MCF 10A (cell line): ENCODE measurements at regions not wholly inside any gene's neighbourhood (a gene's known extent, or its start where the extent isn't known, plus 50 kb on each side); places are given as distances from the start of the nearest gene placed in this dataset.

Experiments
- BruUV-seq: library from RNA; stranded (reverse); fragments of 400-500 nt; replicated peaks from 2 replicates; lab custom pipeline; 2021; lab: Mats Ljungman, UMichigan
- CTCF ChIA-PET: fragments of 300-600 bp; sonication (Branson Sonifier 250); formaldehyde crosslinking; extraction: SDS; loops from one replicate; lab custom pipeline; 2021; ENCODE audit warnings: antibody characterized with exemption, inconsistent platforms; lab: Yijun Ruan, JAX
- POLR2A ChIA-PET: fragments of 300-600, 350-650 bp; sonication (Branson Sonifier 250); formaldehyde crosslinking; extraction: SDS; loops from one replicate; lab custom pipeline; 2020; ENCODE audit warnings: antibody characterized with exemption, inconsistent platforms; lab: Yijun Ruan, JAX
- DNase-seq: peaks from one replicate; pipeline ENCODE4 v3.0.0-alpha.2; 2018; ENCODE audit not compliant: unreplicated experiment
- H3K27ac Mint-ChIP-seq: one replicate; pipeline ENCODE4 v1.8.0; 2022; ENCODE audit warnings: mild to moderate bottlenecking, low read depth, mixed read lengths; ENCODE audit not compliant: unreplicated experiment
- H3K27me3 Mint-ChIP-seq: one replicate; pipeline ENCODE4 v1.8.0; 2022; ENCODE audit warnings: mixed read lengths; ENCODE audit not compliant: insufficient read depth, unreplicated experiment
- H3K36me3 Mint-ChIP-seq: one replicate; pipeline ENCODE4 v1.8.0; 2022; ENCODE audit warnings: mild to moderate bottlenecking, moderate library complexity, mixed read lengths; ENCODE audit not compliant: insufficient read depth, unreplicated experiment
- H3K4me1 Mint-ChIP-seq: one replicate; pipeline ENCODE4 v1.8.0; 2022; ENCODE audit warnings: mixed read lengths; ENCODE audit not compliant: insufficient read depth, unreplicated experiment
- H3K4me3 Mint-ChIP-seq: one replicate; pipeline ENCODE4 v1.8.0; 2022; ENCODE audit warnings: mild to moderate bottlenecking, moderate library complexity, mixed read lengths; ENCODE audit not compliant: unreplicated experiment
- H3K9me3 Mint-ChIP-seq: one replicate; pipeline ENCODE4 v1.8.0; 2022; ENCODE audit warnings: mixed read lengths; ENCODE audit not compliant: unreplicated experiment
- CTCF ChIP-seq: fragments of 200-600 bp; IDR thresholded peaks from one replicate; pipeline ENCODE4 v1.8.0; 2022; ENCODE audit warnings: antibody characterized with exemption, mild to moderate bottlenecking; ENCODE audit not compliant: unreplicated experiment
- intact Hi-C: fragments of 100-400 bp; cut with micrococcal nuclease; formaldehyde crosslinking; loops from 2 replicates; pipeline ENCODE4 v1.14.1; 2022

GRCh38 chr10:84900141-84900540 lies 571.8 kb downstream of the CCSER2 start:
- no TSS peak for BruUV-seq
- Mint-ChIP-seq H3K27ac (no peak overlapping the region), H3K4me3 (no peak overlapping the region), H3K4me1 (no peaks in the 10 kb centered on the region), H3K36me3 (no peaks in the 10 kb centered on the region), H3K9me3 (peaks cover 26% of the 10 kb centered on the region), H3K27me3 (no peaks in the 10 kb centered on the region)
- no peak for DNase-seq
- ChIA-PET CTCF (no interaction called here), POLR2A (no interaction called here)
- no peak for TF ChIP-seq CTCF
- intact Hi-C loops = no loop called here

DNA sequence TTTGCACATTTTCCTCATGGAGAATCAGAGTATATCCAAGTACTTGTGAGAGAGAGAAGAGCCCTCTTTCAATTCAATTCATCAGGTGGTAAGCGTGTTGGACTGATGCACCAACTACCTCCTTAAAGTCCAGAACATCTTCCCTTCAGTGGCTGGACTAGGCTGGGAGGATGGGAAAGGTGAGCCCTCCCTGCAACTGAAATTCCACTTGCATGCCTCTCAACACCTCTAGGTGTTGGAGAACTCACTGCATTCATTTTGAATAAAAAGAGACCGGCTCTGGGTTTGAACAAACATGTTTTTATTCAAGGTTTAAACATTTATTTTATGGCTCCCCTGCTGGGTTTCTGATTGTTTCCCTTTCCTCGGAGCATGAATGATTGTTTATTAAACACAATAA lies 573.5 kb downstream of the CCSER2 start:
- H3K4me3 Mint-ChIP-seq = no peak overlapping the region
- no peaks in the 10 kb centered on the region for H3K36me3 Mint-ChIP-seq
- no peaks in the 10 kb centered on the region for H3K4me1 Mint-ChIP-seq
- intact Hi-C loops = no loop called here
- H3K27ac Mint-ChIP-seq = no peak overlapping the region
- ChIA-PET POLR2A (no interaction called here), CTCF (interaction anchor here (0.7 kb wide), 1 partner anchor 281 kb away, joined by 3 read pairs; no protein-coding TSS in a partner anchor)
- H3K27me3 Mint-ChIP-seq = no peaks in the 10 kb centered on the region
- peaks cover 28% of the 10 kb centered on the region for H3K9me3 Mint-ChIP-seq
- DNase-seq = no peak
- TF ChIP-seq CTCF = no peak
- BruUV-seq = no TSS peak

DNA sequence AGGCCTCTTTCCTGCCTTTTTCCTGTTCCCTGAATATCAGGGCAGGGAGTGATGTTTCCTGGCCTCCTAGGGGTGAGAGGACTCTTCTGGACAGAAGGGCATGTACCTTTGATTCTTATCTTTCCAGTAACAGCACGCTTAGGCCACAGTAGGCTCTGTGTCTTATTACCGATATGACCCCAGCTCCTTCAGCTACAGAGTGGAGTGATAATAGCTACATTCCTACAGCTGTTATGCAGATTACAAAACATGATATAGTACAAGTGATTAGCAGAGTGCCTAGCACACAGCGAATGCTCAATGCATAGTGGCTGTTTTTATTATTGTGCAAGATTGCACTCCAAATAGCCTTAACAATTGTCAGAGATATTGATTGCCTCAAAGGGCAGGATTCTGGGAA lies 574.2 kb downstream of the CCSER2 start:
- TF ChIP-seq CTCF = no peak
- no peak for DNase-seq
- H3K36me3 Mint-ChIP-seq = no peaks in the 10 kb centered on the region
- POLR2A ChIA-PET = no interaction called here
- no peak overlapping the region for H3K27ac Mint-ChIP-seq
- CTCF ChIA-PET = interaction anchor here (0.7 kb wide), 1 partner anchor 282 kb away, joined by 3 read pairs; no protein-coding TSS in a partner anchor
- H3K4me1 Mint-ChIP-seq = no peaks in the 10 kb centered on the region
- H3K27me3 Mint-ChIP-seq = no peaks in the 10 kb centered on the region
- intact Hi-C loops = no loop called here
- no TSS peak for BruUV-seq
- no peak overlapping the region for H3K4me3 Mint-ChIP-seq
- H3K9me3 Mint-ChIP-seq = peaks cover 28% of the 10 kb centered on the region

DNA sequence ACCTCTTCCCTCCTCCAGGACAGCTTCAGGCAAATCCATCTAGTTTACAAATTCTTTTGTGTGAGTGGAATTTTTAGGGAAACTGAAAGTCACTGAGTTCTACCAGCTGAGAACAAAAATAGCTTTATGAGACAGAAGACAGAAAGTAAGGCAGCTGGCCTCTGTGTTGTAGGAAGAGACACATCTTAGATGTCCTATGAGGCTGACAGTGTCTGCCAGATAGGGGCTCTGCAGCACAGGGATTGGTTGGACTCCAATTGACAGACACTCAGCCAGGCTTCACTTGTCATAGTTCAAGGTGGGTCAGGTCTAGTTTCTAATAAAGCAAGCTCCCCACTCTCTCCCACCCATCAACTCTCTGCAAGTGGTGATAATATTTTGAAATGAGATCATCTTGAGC lies 574.9 kb downstream of the CCSER2 start:
- no peak for TF ChIP-seq CTCF
- ChIA-PET POLR2A (no interaction called here), CTCF (interaction anchor here (1.1 kb wide), 1 partner anchor 83 kb away, joined by 3 read pairs; no protein-coding TSS in a partner anchor)
- no peaks in the 10 kb centered on the region for H3K27me3 Mint-ChIP-seq
- H3K4me1 Mint-ChIP-seq = no peaks in the 10 kb centered on the region
- peaks cover 35% of the 10 kb centered on the region for H3K9me3 Mint-ChIP-seq
- no TSS peak for BruUV-seq
- no peak overlapping the region for H3K27ac Mint-ChIP-seq
- H3K36me3 Mint-ChIP-seq = peaks cover 4% of the 10 kb centered on the region
- no peak for DNase-seq
- intact Hi-C loops = no loop called here
- no peak overlapping the region for H3K4me3 Mint-ChIP-seq
